ENCODE measurements at regions not wholly inside any gene's neighbourhood (a gene's known extent, or its start where the extent isn't known, plus 50 kb on each side); places are given as distances from the start of the nearest gene placed in this dataset.

- no peaks in the 10 kb centered on the region for H3K79me2 ChIP-seq (ENCODE audit: insufficient read depth, low read length)
- no peak overlapping the region for H3K27ac Mint-ChIP-seq
- no peak overlapping the region for H4K91ac ChIP-seq (ENCODE audit: insufficient read length, low read depth, low read length)
- no peak overlapping the region for H4K8ac ChIP-seq (replicated peaks; ENCODE audit: insufficient read length, low read depth, low read length)
- no peak overlapping the region for H3K4me3 Mint-ChIP-seq
- peaks cover 15 to 17% of the 10 kb centered on the region in 2 experiments for H3K9me3 Mint-ChIP-seq
- H3K9me3 ChIP-seq (ENCODE audit: control insufficient read depth, low read depth, low read length), result no peaks in the 10 kb centered on the region
- WGBS (ENCODE audit: extremely low coverage, insufficient read length, low lambda C conversion rate), result no CpG with 5 or more reads among the region's 5 CpGs
- no peak overlapping the region for H3K27ac ChIP-seq (ENCODE audit: insufficient read length, low read depth, low read length)
- no peak overlapping the region for H2BK120ac ChIP-seq (ENCODE audit: low read depth, low read length, poor library complexity, severe bottlenecking)
- TF ChIP-seq CTCF (conservative IDR thresholded peaks at IDR 0.05), result no peak
- H3K27me3 ChIP-seq (ENCODE audit: insufficient read depth, low read length), result no peaks in the 10 kb centered on the region
- no peak overlapping the region for H2AK5ac ChIP-seq (ENCODE audit: insufficient read length, low read length)
- H3K4me2 ChIP-seq (ENCODE audit: insufficient read depth, insufficient read length, low read length), result no peak overlapping the region
- H2AFZ ChIP-seq (ENCODE audit: low read length), result no peak overlapping the region
- no peak overlapping the region for H3K56ac ChIP-seq (ENCODE audit: insufficient read length, low read depth, low read length)
- no peak overlapping the region for H3K4ac ChIP-seq (ENCODE audit: low read depth, low read length)
- H4K20me1 ChIP-seq (ENCODE audit: control insufficient read depth, insufficient read depth, insufficient read length), result no peaks in the 10 kb centered on the region
- H3K36me3 Mint-ChIP-seq (ENCODE audit: insufficient read depth in 1 of 3, low read depth in 3 of 3), result peaks cover 12 to 18% (median 16%) of the 10 kb centered on the region in 3 experiments
- no peak overlapping the region for H2BK5ac ChIP-seq (ENCODE audit: insufficient read length, low read length)
- no peak overlapping the region for H3K23ac ChIP-seq (ENCODE audit: insufficient read length, low read depth, low read length)
- H3K14ac ChIP-seq (ENCODE audit: insufficient read depth, low read length), result no peak overlapping the region
- DNase-seq, result no peak
- H3K4me1 Mint-ChIP-seq, result peaks cover 4 to 8% of the 10 kb centered on the region in 2 experiments; a peak in 2 of 4 replicates
- no peaks in the 10 kb centered on the region for H3K23me2 ChIP-seq (ENCODE audit: insufficient read length, low read depth, low read length, poor library complexity, severe bottlenecking)
- H3K27me3 Mint-ChIP-seq (ENCODE audit: low read depth), result no peaks in the 10 kb centered on the region; the same call in none of the 2 replicates
- H3K4me1 ChIP-seq (ENCODE audit: insufficient read depth, low read length), result no peaks in the 10 kb centered on the region
- no peak overlapping the region for H2BK20ac ChIP-seq (ENCODE audit: low read depth, low read length, poor library complexity, severe bottlenecking)
- no peak overlapping the region for H3K18ac ChIP-seq (ENCODE audit: insufficient read length, low read depth, low read length)
- H3K9ac ChIP-seq (ENCODE audit: extremely low read depth, insufficient read length, low read length), result no peak overlapping the region
- no peaks in the 10 kb centered on the region for H3K79me1 ChIP-seq (ENCODE audit: insufficient read depth, low read depth, low read length, poor library complexity, severe bottlenecking)
- H2BK15ac ChIP-seq (ENCODE audit: low read depth, low read length), result no peak overlapping the region
- H4K5ac ChIP-seq (ENCODE audit: insufficient read length, low read depth, low read length), result no peak overlapping the region
- no peak overlapping the region for H2BK12ac ChIP-seq (ENCODE audit: insufficient read length, low read depth, low read length)
- H3T11ph ChIP-seq (ENCODE audit: low read length), result no peak overlapping the region
Observed at GRCh38 chr12:124233041-124233796, 61.7 kb upstream of the RFLNA start.

Measured in H9 (cell line).